Psoas muscle (tissue), 7 donors: ENCODE measurements at regions not wholly inside any gene's neighbourhood (a gene's known extent, or its start where the extent isn't known, plus 50 kb on each side); places are given as distances from the start of the nearest gene placed in this dataset.
A peak's percentile ranks its signal among the peaks of the same experiment; 100 is the strongest.

Experiments used
- ATAC-seq, 4 donors: fragments of 200-7000 bp; cut with Tn5 transposase; one replicate each; pipeline ENCODE4 v1.9.1; 2020; ENCODE audit warnings: moderate library complexity in 3 of 4, mild to moderate bottlenecking in 2 of 4
- DNase-seq, 2 donors: peaks; one replicate each; pipeline ENCODE4 v3.0.0-alpha.2; 2020
- H3K27ac ChIP-seq: fragments of 200-600 bp; one replicate; pipeline ENCODE4 v1.8.0; 2022
- H3K27me3 ChIP-seq, 3 donors: fragments of 200-600 bp in 1 of 3; one replicate each; pipeline versions ENCODE4 v1.6.1 to v1.8.0; 2013 to 2022; ENCODE audit warnings: low read length in 2 of 3, mild to moderate bottlenecking in 2 of 3, moderate library complexity in 1 of 3; ENCODE audit not compliant: insufficient read depth in 3 of 3
- H3K36me3 ChIP-seq, 2 donors: fragments of 200-600 bp in 1 of 2; one replicate each; pipeline versions ENCODE4 v1.6.1 to v1.8.0; 2013 to 2022; ENCODE audit warnings: low read depth in 1 of 2, mild to moderate bottlenecking in 1 of 2, moderate library complexity in 1 of 2; ENCODE audit not compliant: insufficient read depth in 1 of 2
- H3K4me1 ChIP-seq: fragments of 200-600 bp; one replicate; pipeline ENCODE4 v1.8.0; 2022
- H3K4me3 ChIP-seq: fragments of 200-600 bp; one replicate; pipeline ENCODE4 v1.8.0; 2022; ENCODE audit warnings: mild to moderate bottlenecking
- H3K9me3 ChIP-seq: fragments of 200-600 bp; one replicate; pipeline ENCODE4 v1.8.0; 2022
- CTCF ChIP-seq: fragments of 200-600 bp; IDR thresholded peaks from one replicate; pipeline ENCODE4 v1.8.0; 2022; ENCODE audit warnings: antibody characterized with exemption
- WGBS, 3 donors: extraction: QIAGEN DNeasy Blood & Tissue Kit; methylation state at CpG; one replicate each; pipeline versions ENCODE4 v1.1.6 to v1.1.7; 2013; 5-methylcytosine and 5-hydroxymethylcytosine counted together
- intact Hi-C, 2 donors: fragments of 100-400 bp; cut with DNase I; formaldehyde crosslinking; loops; one replicate each; pipeline versions ENCODE4 v1.11.0 to v1.14.2; 2022
- donor health status: healthy with polysubstance abuse.
- donor health status: DM: no; HTN: no; CAD: no; lungs with moderate emphysema.
- donor health status: Bipolar disorder and iron deficiency.
- donor health status: healthy.
- donor health status: DM: yes; HTN: yes; CAD: no.
- donor health status: DM: no; HTN: no; CAD: no.
- donor health status: DM: yes; HTN: yes; CAD: no.

GRCh38 chr20:39433466-39433865 is 471.3 kb downstream of the DHX35 start:
- Histone ChIP-seq H3K27me3 (no peaks in the 10 kb centered on the region), H3K4me1 (no peaks in the 10 kb centered on the region), H3K4me3 (no peak overlapping the region), H3K9me3 (peaks cover under 1% of the 10 kb centered on the region), H3K36me3 (no peaks in the 10 kb centered on the region), H3K27ac (no peak overlapping the region)
- ATAC-seq (no peak), DNase-seq (no peak)
- 82 to 92% (median 88%) methylated on average over 1 of the region's 1 CpG for WGBS, 3 donors
- no peak for TF ChIP-seq CTCF
- intact Hi-C loops: loop anchor here in 1 of 2 donors (5.0 kb wide), 1 partner anchor 166 kb away; no protein-coding TSS in a partner anchor

- H3K9me3 ChIP-seq: no peaks in the 10 kb centered on the region
- no peaks in the 10 kb centered on the region for H3K27me3 ChIP-seq
- no peak overlapping the region for H3K27ac ChIP-seq
- no peaks in the 10 kb centered on the region for H3K36me3 ChIP-seq
- H3K4me3 ChIP-seq: no peak overlapping the region
- TF ChIP-seq CTCF: no peak
- intact Hi-C loops: loop anchor here in 1 of 2 donors (5.0 kb wide), 1 partner anchor 164 kb away; no protein-coding TSS in a partner anchor
- no peak for DNase-seq
- ATAC-seq: no peak
- H3K4me1 ChIP-seq: no peaks in the 10 kb centered on the region
- WGBS, 3 donors: 82 to 85% (median 83%) methylated on average over 4 of the region's 4 CpGs
Observed at GRCh38 chr20:39431091-39431880, 469.1 kb downstream of the DHX35 start.

- 26 to 54% (median 26%) methylated on average over 1 of the region's 1 CpG for WGBS, 3 donors
- DNase-seq (no peak), ATAC-seq (peak in 3 of 4 donors; percentile 42 to 55 (median 54))
- H3K4me1 ChIP-seq: no peaks in the 10 kb centered on the region
- H3K4me3 ChIP-seq: no peak overlapping the region
- intact Hi-C loops: loop anchor here (5.0 to 10.0 kb wide), 3 partner anchors 162 to 317 kb away; no protein-coding TSS in a partner anchor
- no peak overlapping the region for H3K27ac ChIP-seq
- H3K36me3 ChIP-seq: no peaks in the 10 kb centered on the region
- no peaks in the 10 kb centered on the region for H3K9me3 ChIP-seq
- TF ChIP-seq CTCF: peak; percentile 43
- H3K27me3 ChIP-seq: no peaks in the 10 kb centered on the region
Observed at GRCh38 chr20:39429726-39430125, 467.6 kb downstream of the DHX35 start.

GRCh38 chr20:39424962-39425678 is 463.0 kb downstream of the DHX35 start:
- Histone ChIP-seq H3K4me3 (no peak overlapping the region), H3K9me3 (no peaks in the 10 kb centered on the region), H3K27ac (no peak overlapping the region), H3K4me1 (no peaks in the 10 kb centered on the region), H3K36me3 (no peaks in the 10 kb centered on the region), H3K27me3 (no peaks in the 10 kb centered on the region)
- intact Hi-C loops: loop anchor here (5.0 to 10.0 kb wide), 2 partner anchors 310 to 313 kb away; no protein-coding TSS in a partner anchor
- no peak for ATAC-seq
- TF ChIP-seq CTCF: no peak
- DNase-seq: no peak
- WGBS, 3 donors: 83 to 89% (median 86%) methylated on average over 5 of the region's 5 CpGs
